ENCODE measurements at regions not wholly inside any gene's neighbourhood (a gene's known extent, or its start where the extent isn't known, plus 50 kb on each side); places are given as distances from the start of the nearest gene placed in this dataset.

- H3K27ac ChIP-seq (ENCODE audit: poor library complexity, severe bottlenecking) = peak overlapping the region; percentile 11
- ATAC-seq (ENCODE audit: low read depth) = no peak
Observed at GRCh38 chr1:8171751-8172464, 145.8 kb upstream of the ERRFI1 start.

DNA sequence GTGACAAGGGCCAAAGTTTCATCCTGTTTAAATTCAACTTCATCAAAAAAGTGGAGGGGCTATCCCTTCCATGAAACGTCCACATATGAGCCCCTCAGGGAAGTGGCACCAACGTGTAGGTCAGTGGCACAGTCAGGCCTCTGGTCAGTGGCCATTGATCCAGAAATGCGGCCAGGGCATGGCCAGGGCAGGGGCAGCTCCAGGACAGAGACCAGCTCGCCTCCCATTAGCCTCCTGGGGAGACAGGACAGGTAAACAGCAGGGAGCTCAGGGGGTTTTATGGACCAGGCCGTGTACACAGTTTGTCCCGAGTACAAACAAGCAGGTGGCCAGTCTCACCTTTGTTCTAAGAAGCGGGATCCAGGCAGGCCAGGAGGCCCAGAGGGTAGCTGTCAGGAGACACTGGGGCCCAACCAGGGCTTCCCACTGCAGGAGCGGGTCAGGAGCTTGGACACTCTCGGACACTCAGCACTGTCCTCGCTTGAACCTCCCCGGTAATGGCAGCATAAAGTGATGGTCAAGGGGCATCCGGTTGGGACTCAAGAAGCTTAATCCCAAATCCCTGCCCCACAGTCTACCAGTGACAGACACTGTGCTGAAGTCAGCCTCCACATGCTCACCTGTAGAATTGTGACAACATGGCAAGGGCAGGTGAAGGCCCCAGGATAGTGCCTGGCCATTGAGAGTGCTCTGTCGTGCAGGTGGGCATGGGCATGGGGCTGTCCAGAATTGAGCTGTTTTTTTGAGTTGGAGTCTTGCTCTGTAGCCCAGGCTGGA lies 144.1 kb upstream of the ERRFI1 start:
- TF ChIP-seq CTCF (IDR thresholded peaks at IDR 0.05; ENCODE audit: poor library complexity, severe bottlenecking) = no peak
- H3K27ac ChIP-seq (ENCODE audit: poor library complexity, severe bottlenecking) = peak overlapping the region; percentile 60
- no peak for DNase-seq (ENCODE audit: low spot score)
- H3K4me3 ChIP-seq (ENCODE audit: severe bottlenecking) = no peak overlapping the region
- ATAC-seq (ENCODE audit: low read depth) = no peak
- no peaks in the 10 kb centered on the region for H3K36me3 ChIP-seq (ENCODE audit: low read depth)
- H3K27me3 ChIP-seq (ENCODE audit: insufficient read depth, poor library complexity, severe bottlenecking) = no peaks in the 10 kb centered on the region
- no peaks in the 10 kb centered on the region for H3K9me3 ChIP-seq (ENCODE audit: severe bottlenecking)
- peaks cover 24% of the 10 kb centered on the region for H3K4me1 ChIP-seq (ENCODE audit: insufficient read depth, poor library complexity, severe bottlenecking)

More at GRCh38 chr1:8171751-8172464, 145.8 kb upstream of the ERRFI1 start:
- no peak for TF ChIP-seq CTCF (IDR thresholded peaks at IDR 0.05; ENCODE audit: poor library complexity, severe bottlenecking)
- no peaks in the 10 kb centered on the region for H3K36me3 ChIP-seq (ENCODE audit: low read depth)
- DNase-seq (ENCODE audit: low spot score) = no peak
- no peaks in the 10 kb centered on the region for H3K27me3 ChIP-seq (ENCODE audit: insufficient read depth, poor library complexity, severe bottlenecking)
- H3K9me3 ChIP-seq (ENCODE audit: severe bottlenecking) = no peaks in the 10 kb centered on the region
- peaks cover 24% of the 10 kb centered on the region for H3K4me1 ChIP-seq (ENCODE audit: insufficient read depth, poor library complexity, severe bottlenecking)
- no peak overlapping the region for H3K4me3 ChIP-seq (ENCODE audit: severe bottlenecking)

- TF ChIP-seq CTCF (IDR thresholded peaks at IDR 0.05; ENCODE audit: poor library complexity, severe bottlenecking) = no peak
Observed at GRCh38 chr1:8169364-8170058, 143.4 kb upstream of the ERRFI1 start.

DNA sequence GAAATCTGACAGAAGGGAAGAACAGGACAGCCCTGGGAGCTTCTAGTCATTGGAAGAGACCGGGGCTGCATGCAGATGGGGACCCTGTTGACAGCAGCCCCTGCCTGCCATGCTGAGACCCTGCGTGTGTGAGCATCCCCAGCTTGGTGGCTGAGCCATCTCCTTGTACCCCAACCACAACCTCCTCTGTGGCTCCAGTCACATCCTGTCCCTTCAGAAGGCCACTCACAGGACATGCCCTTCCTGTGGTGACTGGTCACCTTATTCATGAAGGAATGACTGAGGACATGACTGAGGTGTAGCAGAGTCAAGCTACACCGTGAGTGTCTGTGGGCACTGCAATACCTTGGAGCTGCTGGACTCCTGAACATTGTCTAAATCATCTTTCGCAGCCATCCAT lies 141.8 kb upstream of the ERRFI1 start:
- H3K4me1 ChIP-seq (ENCODE audit: insufficient read depth, poor library complexity, severe bottlenecking) = peaks cover 14% of the 10 kb centered on the region
- DNase-seq (ENCODE audit: low spot score) = no peak
- H3K9me3 ChIP-seq (ENCODE audit: severe bottlenecking) = no peaks in the 10 kb centered on the region
- TF ChIP-seq CTCF (IDR thresholded peaks at IDR 0.05; ENCODE audit: poor library complexity, severe bottlenecking) = no peak
- no peak for ATAC-seq (ENCODE audit: low read depth)
- H3K27ac ChIP-seq (ENCODE audit: poor library complexity, severe bottlenecking) = peak overlapping the region; percentile 10
- no peak overlapping the region for H3K4me3 ChIP-seq (ENCODE audit: severe bottlenecking)
- no peaks in the 10 kb centered on the region for H3K27me3 ChIP-seq (ENCODE audit: insufficient read depth, poor library complexity, severe bottlenecking)
- H3K36me3 ChIP-seq (ENCODE audit: low read depth) = no peaks in the 10 kb centered on the region

More at GRCh38 chr1:8169364-8170058, 143.4 kb upstream of the ERRFI1 start:
- H3K4me3 ChIP-seq (ENCODE audit: severe bottlenecking) = no peak overlapping the region
- H3K9me3 ChIP-seq (ENCODE audit: severe bottlenecking) = no peaks in the 10 kb centered on the region
- peak; percentile 53 for ATAC-seq (ENCODE audit: low read depth)
- peaks cover 20% of the 10 kb centered on the region for H3K4me1 ChIP-seq (ENCODE audit: insufficient read depth, poor library complexity, severe bottlenecking)
- no peaks in the 10 kb centered on the region for H3K36me3 ChIP-seq (ENCODE audit: low read depth)
- DNase-seq (ENCODE audit: low spot score) = no peak
- H3K27me3 ChIP-seq (ENCODE audit: insufficient read depth, poor library complexity, severe bottlenecking) = no peaks in the 10 kb centered on the region
- peak overlapping the region; percentile 60 for H3K27ac ChIP-seq (ENCODE audit: poor library complexity, severe bottlenecking)

All from RWPE2 (cell line).